ENCODE measurements at regions not wholly inside any gene's neighbourhood (a gene's known extent, or its start where the extent isn't known, plus 50 kb on each side); places are given as distances from the start of the nearest gene placed in this dataset.

GRCh38 chr14:44833376-44834060 lies 128.2 kb downstream of the KLHL28 start:
- TF ChIP-seq USF2 (IDR thresholded peaks at IDR 0.05) = no peak
- TF ChIP-seq CTCF (IDR thresholded peaks at IDR 0.05) = no peak
- TF ChIP-seq POLR2A (IDR thresholded peaks at IDR 0.05; ENCODE audit: low read length) = no peak
- no peak for TF ChIP-seq KDM5A (IDR thresholded peaks at IDR 0.05)
- no peak for TF ChIP-seq REST (IDR thresholded peaks at IDR 0.05)
- no peak for TF ChIP-seq CBX2 (IDR thresholded peaks at IDR 0.05; ENCODE audit: borderline replicate concordance, low read depth)
- TF ChIP-seq SMC3 (IDR thresholded peaks at IDR 0.05) = no peak
- no peak for TF ChIP-seq EP300 (IDR thresholded peaks at IDR 0.05)
- TF ChIP-seq POLR2AphosphoS2 (conservative IDR thresholded peaks at IDR 0.05; ENCODE audit: low read length) = no peak
- TF ChIP-seq MAX (IDR thresholded peaks at IDR 0.05) = no peak
- TF ChIP-seq ZFP36 (IDR thresholded peaks at IDR 0.05; ENCODE audit: borderline replicate concordance, partially characterized antibody) = no peak
- TF ChIP-seq E2F6 (IDR thresholded peaks at IDR 0.05; ENCODE audit: borderline replicate concordance, low read depth) = no peak
- TF ChIP-seq TP53 (CRISPR knock-in tag; IDR thresholded peaks at IDR 0.05) = no peak
- TF ChIP-seq HOXA7 (CRISPR knock-in tag; IDR thresholded peaks at IDR 0.05) = no peak
